ENCODE measurements at regions not wholly inside any gene's neighbourhood (a gene's known extent, or its start where the extent isn't known, plus 50 kb on each side); places are given as distances from the start of the nearest gene placed in this dataset.
"Not testable (repeated sequence)": the region's sequence is repeated elsewhere in the genome, so short reads cannot be mapped to it uniquely, and the experiment has no call there.

- DNase-seq, result no peak
- Histone ChIP-seq H3K9me3 (no peaks in the 10 kb centered on the region), H3K27me3 (no peaks in the 10 kb centered on the region), H3K36me3 (no peaks in the 10 kb centered on the region), H3K4me1 (no peaks in the 10 kb centered on the region), H3K4me3 (no peak overlapping the region), H3K27ac (peak overlapping the region in 1 of 2 donors; percentile 8)
- intact Hi-C loops (cut with DNase I; ENCODE audit: low total_unique reads), result no loop called here
- no peak for TF ChIP-seq CTCF (IDR thresholded peaks at IDR 0.05)
- no peak for TF ChIP-seq POLR2A (IDR thresholded peaks at IDR 0.05)
Measured at GRCh38 chr9:18297056-18297841, 176.7 kb upstream of the ADAMTSL1 start.

GRCh38 chr9:18299449-18299848 is 174.5 kb upstream of the ADAMTSL1 start:
- intact Hi-C loops (cut with DNase I; ENCODE audit: low total_unique reads), result no loop called here

GRCh38 chr9:18305167-18305806 is 168.7 kb upstream of the ADAMTSL1 start:
- H3K27ac ChIP-seq; H3K36me3 ChIP-seq; H3K27me3 ChIP-seq; H3K4me1 ChIP-seq; H3K9me3 ChIP-seq; DNase-seq; H3K4me3 ChIP-seq; intact Hi-C loops (cut with DNase I; ENCODE audit: low total_unique reads): not testable (repeated sequence)

More at GRCh38 chr9:18299449-18299848, 174.5 kb upstream of the ADAMTSL1 start:
- DNase-seq, result no peak
- no peak for TF ChIP-seq POLR2A (IDR thresholded peaks at IDR 0.05)
- no peak for TF ChIP-seq CTCF (IDR thresholded peaks at IDR 0.05)
- Histone ChIP-seq H3K36me3 (no peaks in the 10 kb centered on the region), H3K27me3 (no peaks in the 10 kb centered on the region), H3K4me1 (no peaks in the 10 kb centered on the region), H3K4me3 (no peak overlapping the region), H3K27ac (no peak overlapping the region), H3K9me3 (no peaks in the 10 kb centered on the region)

- no peaks in the 10 kb centered on the region for H3K4me1 ChIP-seq
- TF ChIP-seq CTCF (IDR thresholded peaks at IDR 0.05), result no peak
- no peak for TF ChIP-seq POLR2A (IDR thresholded peaks at IDR 0.05)
- intact Hi-C loops (cut with DNase I; ENCODE audit: low total_unique reads), result no loop called here
Measured at GRCh38 chr9:18314316-18314715, 159.6 kb upstream of the ADAMTSL1 start.

GRCh38 chr9:18317896-18318295 is 156.1 kb upstream of the ADAMTSL1 start:
- DNase-seq, result no peak
- H3K4me3 ChIP-seq, result no peak overlapping the region
- no peaks in the 10 kb centered on the region for H3K4me1 ChIP-seq
- H3K9me3 ChIP-seq, result no peaks in the 10 kb centered on the region
- intact Hi-C loops (cut with DNase I; ENCODE audit: low total_unique reads), result no loop called here
- H3K27ac ChIP-seq, result no peak overlapping the region
- no peaks in the 10 kb centered on the region for H3K27me3 ChIP-seq
- H3K36me3 ChIP-seq, result no peaks in the 10 kb centered on the region
- no peak for TF ChIP-seq POLR2A (IDR thresholded peaks at IDR 0.05)
- TF ChIP-seq CTCF (IDR thresholded peaks at IDR 0.05), result no peak

More at GRCh38 chr9:18314316-18314715, 159.6 kb upstream of the ADAMTSL1 start:
- Histone ChIP-seq H3K27ac (no peak overlapping the region), H3K4me3 (no peak overlapping the region), H3K9me3 (no peaks in the 10 kb centered on the region), H3K27me3 (no peaks in the 10 kb centered on the region), H3K36me3 (no peaks in the 10 kb centered on the region)
- no peak for DNase-seq

All from uterus (tissue), 3 donors.